Skeletal muscle tissue (tissue), 3 donors: ENCODE measurements at regions not wholly inside any gene's neighbourhood (a gene's known extent, or its start where the extent isn't known, plus 50 kb on each side); places are given as distances from the start of the nearest gene placed in this dataset.

ENCODE experiments used
- H3K27ac ChIP-seq: one replicate; pipeline ENCODE4 v1.7.0; 2013; ENCODE audit warnings: mild to moderate bottlenecking, low read depth, low read length, inconsistent platforms
- H3K27me3 ChIP-seq, 3 donors: one replicate each; pipeline ENCODE4 v1.7.0; 2013; ENCODE audit warnings: low read length in 3 of 3; ENCODE audit not compliant: control insufficient read depth in 3 of 3, insufficient read depth in 3 of 3
- H3K36me3 ChIP-seq, 3 donors: one replicate each; pipeline ENCODE4 v1.7.0; 2013; ENCODE audit warnings: low read length in 3 of 3; ENCODE audit not compliant: control insufficient read depth in 3 of 3, insufficient read depth in 3 of 3
- H3K4me1 ChIP-seq, 3 donors: one replicate each; pipeline ENCODE4 v1.7.0; 2013; ENCODE audit warnings: low read length in 3 of 3, mild to moderate bottlenecking in 3 of 3; ENCODE audit not compliant: control insufficient read depth in 3 of 3, insufficient read depth in 3 of 3
- H3K4me3 ChIP-seq, 3 donors: one replicate each; pipeline ENCODE4 v1.7.0; 2013; ENCODE audit warnings: low read length in 3 of 3
- H3K9ac ChIP-seq, 3 donors: one replicate each; pipeline ENCODE4 v1.7.0; 2013; ENCODE audit warnings: low read length in 3 of 3, mild to moderate bottlenecking in 3 of 3, moderate library complexity in 2 of 3, low read depth in 1 of 3
- H3K9me3 ChIP-seq, 3 donors: one replicate each; pipeline ENCODE4 v1.7.0; 2013; ENCODE audit warnings: low read length in 3 of 3; ENCODE audit not compliant: control insufficient read depth in 3 of 3
- donor health status: Osteomylitis.

DNA sequence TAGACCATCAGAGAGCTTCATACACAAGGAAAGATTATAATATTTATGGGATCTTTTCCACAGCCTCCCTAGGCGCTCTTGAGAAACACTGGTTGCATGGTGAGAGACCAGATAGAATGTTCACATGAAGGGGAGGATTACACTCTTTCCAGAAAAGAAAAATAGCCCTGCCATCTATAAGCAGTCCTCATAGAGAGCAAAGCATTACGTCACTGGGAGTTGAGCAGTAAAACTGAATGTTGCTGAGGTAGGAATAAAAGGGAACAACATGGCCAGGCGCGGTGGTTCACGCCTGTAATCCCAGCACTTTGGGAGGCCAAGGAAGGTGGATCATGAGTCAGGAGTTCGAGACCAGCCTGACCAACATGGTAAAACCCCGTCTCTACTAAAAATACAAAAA, 1934.3 kb downstream of the SUCLG1 start:
- no peak overlapping the region for H3K9ac ChIP-seq
- H3K27ac ChIP-seq, result no peak overlapping the region
- no peaks in the 10 kb centered on the region for H3K36me3 ChIP-seq
- H3K27me3 ChIP-seq, result no peaks in the 10 kb centered on the region
- no peaks in the 10 kb centered on the region for H3K4me1 ChIP-seq
- no peaks in the 10 kb centered on the region for H3K9me3 ChIP-seq
- H3K4me3 ChIP-seq, result no peak overlapping the region

DNA sequence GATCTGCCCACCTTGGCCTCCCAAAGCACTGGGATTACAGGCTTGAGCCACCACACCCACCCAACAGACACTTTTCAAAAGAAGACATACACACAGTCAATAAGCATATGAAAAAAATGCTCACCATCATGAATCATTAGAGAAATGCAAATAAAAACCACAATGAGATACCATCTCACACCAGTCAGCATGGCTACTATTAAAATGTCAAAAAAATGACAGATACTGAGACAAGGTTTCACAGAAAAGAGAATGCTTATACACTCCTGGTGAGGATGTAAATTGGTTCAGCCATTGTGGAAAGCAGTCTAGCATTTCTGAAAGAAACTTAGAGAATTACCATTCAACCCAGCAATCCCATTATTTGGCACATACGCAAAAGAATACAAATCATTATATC, 1947.2 kb downstream of the SUCLG1 start:
- Histone ChIP-seq H3K4me1 (no peaks in the 10 kb centered on the region), H3K9me3 (no peaks in the 10 kb centered on the region)

DNA sequence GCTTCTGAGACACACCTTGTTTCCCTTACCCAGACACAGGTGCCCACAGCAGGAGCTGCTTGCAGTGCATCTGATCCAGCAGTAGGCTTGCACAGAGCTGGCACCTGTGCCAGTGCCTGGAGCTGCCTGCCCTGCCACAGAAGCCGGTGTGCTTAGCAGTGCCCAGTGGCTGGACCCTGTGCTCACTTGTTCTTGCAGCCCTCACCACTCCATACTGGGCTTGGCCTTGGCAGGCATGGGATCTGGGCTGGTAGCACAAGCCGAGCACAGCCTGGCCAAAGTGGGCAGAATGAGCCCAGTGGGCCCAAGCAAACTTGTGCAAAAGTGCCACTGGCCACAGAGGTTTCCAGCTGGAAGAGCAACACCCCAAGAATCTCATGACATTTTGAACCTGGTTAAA, 1950.4 kb downstream of the SUCLG1 start:
- Histone ChIP-seq H3K27me3 (no peaks in the 10 kb centered on the region), H3K9me3 (no peaks in the 10 kb centered on the region), H3K27ac (no peak overlapping the region), H3K4me3 (no peak overlapping the region), H3K4me1 (no peaks in the 10 kb centered on the region), H3K9ac (no peak overlapping the region), H3K36me3 (no peaks in the 10 kb centered on the region)

More for the DNA sequence above, 1947.2 kb downstream of the SUCLG1 start:
- H3K36me3 ChIP-seq, result no peaks in the 10 kb centered on the region
- no peak overlapping the region for H3K27ac ChIP-seq
- H3K4me3 ChIP-seq, result no peak overlapping the region
- H3K27me3 ChIP-seq, result no peaks in the 10 kb centered on the region
- H3K9ac ChIP-seq, result no peak overlapping the region

DNA sequence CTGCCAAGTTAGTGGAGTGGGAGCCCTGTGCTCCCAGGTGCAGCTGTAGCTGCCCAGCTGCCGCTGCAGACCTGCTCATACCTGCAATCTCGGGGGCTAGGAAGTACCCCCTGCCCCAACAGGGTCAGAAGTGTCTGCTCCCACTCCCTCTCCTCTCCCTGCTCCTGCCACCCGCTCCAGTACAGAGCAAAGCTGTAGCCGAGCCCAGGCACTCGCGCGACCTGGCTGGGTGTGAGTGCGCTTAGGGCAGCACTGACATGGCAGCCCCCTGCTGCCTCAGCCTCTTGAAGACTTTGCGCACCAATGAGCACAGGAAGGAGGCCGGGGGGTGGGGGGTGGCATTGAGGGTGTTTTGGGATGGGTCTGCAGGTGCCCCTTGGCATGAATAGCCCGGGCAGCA, 1951.4 kb downstream of the SUCLG1 start:
- no peaks in the 10 kb centered on the region for H3K4me1 ChIP-seq
- H3K4me3 ChIP-seq, result no peak overlapping the region
- no peaks in the 10 kb centered on the region for H3K9me3 ChIP-seq
- no peak overlapping the region for H3K27ac ChIP-seq
- H3K27me3 ChIP-seq, result no peaks in the 10 kb centered on the region
- no peaks in the 10 kb centered on the region for H3K36me3 ChIP-seq
- H3K9ac ChIP-seq, result no peak overlapping the region

DNA sequence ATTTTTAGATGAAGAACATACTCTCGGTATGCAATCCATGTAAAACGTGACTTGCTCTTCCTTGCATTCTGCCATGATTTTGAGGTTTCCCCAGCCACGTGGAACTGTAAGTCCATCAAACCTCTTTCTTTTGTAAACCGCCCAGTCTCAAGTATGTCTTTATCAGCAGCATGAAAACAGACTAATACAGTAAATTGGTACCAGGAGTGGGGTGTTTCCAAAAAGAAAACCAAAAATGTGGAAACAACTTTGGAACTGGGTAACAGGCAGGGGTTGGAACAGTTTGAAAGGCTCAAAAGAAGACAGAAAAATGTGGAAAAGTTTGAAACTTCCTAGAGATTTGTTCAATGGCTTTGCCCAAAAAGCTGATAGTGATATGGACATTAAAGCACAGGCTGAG, 1957.9 kb downstream of the SUCLG1 start:
- H3K27ac ChIP-seq, result no peak overlapping the region

DNA sequence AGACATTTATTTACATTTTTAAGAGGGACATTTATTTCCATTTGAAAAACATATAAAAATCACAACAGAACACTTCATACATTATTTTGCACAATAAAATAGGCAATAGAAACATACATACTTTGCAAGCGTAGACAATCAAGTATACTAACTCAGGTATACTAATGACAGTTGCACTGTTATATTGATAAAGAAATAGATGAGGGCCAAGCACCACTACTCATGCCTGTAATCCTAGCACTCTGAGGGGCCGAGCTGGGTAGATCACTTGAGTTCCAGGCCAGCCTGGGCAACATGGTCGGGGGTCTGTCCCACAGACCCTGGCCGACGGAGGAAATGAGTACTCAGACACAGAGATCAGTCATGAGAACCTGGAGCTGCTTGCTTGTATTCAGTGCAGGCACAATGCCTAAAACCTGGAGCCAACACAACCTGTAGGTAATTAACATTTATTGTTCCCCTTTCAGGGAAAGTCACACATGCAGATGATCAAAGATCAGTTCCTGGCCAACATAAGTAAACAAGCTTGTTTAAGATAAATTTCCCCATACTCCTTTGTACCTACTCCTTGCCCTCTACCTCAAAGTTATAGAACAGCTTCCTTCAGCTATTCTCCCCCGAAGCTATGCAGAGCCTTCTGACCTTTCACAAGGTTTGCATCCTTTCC, 1960.2 kb downstream of the SUCLG1 start:
- H3K27me3 ChIP-seq, result no peaks in the 10 kb centered on the region
- peaks cover 0 to 2% (median 0%) of the 10 kb centered on the region in 3 donors for H3K9me3 ChIP-seq
- no peaks in the 10 kb centered on the region for H3K36me3 ChIP-seq
- no peak overlapping the region for H3K27ac ChIP-seq
- H3K4me3 ChIP-seq, result no peak overlapping the region
- H3K4me1 ChIP-seq, result no peaks in the 10 kb centered on the region
- no peak overlapping the region for H3K9ac ChIP-seq

More for the DNA sequence above, 1957.9 kb downstream of the SUCLG1 start:
- H3K4me1 ChIP-seq, result no peaks in the 10 kb centered on the region
- H3K9me3 ChIP-seq, result peaks cover 0 to 2% (median 0%) of the 10 kb centered on the region in 3 donors
- H3K4me3 ChIP-seq, result no peak overlapping the region
- no peaks in the 10 kb centered on the region for H3K27me3 ChIP-seq
- H3K9ac ChIP-seq, result no peak overlapping the region
- H3K36me3 ChIP-seq, result no peaks in the 10 kb centered on the region

DNA sequence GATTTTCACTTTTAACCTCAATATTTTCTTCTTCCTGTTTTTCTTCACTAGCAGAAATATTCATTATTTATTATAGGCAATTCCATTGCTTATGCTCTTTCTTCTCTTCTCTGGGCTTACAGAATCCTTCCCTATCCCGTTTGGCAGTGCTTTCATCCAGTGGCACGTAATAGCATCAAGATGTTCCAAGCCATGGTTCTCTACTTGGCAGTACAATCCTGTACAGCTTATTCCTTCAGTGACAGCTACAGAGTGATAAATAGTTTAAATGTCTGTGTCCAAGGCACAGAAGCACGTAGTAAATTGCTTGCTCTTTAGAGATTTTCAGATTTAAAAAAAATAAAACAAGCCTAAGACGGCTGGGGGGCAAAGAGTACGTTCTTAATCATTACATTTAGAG, 1964.3 kb downstream of the SUCLG1 start:
- no peak overlapping the region for H3K9ac ChIP-seq
- no peaks in the 10 kb centered on the region for H3K9me3 ChIP-seq
- no peaks in the 10 kb centered on the region for H3K27me3 ChIP-seq
- H3K36me3 ChIP-seq, result no peaks in the 10 kb centered on the region
- H3K27ac ChIP-seq, result no peak overlapping the region
- H3K4me3 ChIP-seq, result no peak overlapping the region
- H3K4me1 ChIP-seq, result no peaks in the 10 kb centered on the region

DNA sequence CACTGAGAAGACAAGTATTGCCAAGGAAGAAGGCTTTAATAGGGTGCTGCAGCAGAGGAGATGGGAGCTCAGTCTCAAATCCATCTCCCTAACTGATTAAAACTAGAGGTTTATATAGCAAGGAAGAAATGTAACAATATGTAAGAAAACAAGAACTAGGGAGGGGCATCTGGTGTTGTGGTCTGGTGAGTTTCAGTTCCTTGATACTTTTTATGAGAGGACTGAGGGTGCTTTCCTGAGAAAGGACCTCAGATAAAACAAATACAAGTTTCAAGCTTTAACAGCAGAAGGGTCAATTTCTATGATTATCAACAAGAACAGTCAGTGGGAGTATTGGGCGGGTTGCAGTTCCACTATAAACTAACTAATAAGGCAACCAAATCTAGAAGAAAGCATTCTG, 1967.5 kb downstream of the SUCLG1 start:
- no peak overlapping the region for H3K9ac ChIP-seq
- no peaks in the 10 kb centered on the region for H3K9me3 ChIP-seq
- no peak overlapping the region for H3K27ac ChIP-seq
- H3K36me3 ChIP-seq, result no peaks in the 10 kb centered on the region
- H3K4me1 ChIP-seq, result no peaks in the 10 kb centered on the region
- H3K4me3 ChIP-seq, result no peak overlapping the region
- no peaks in the 10 kb centered on the region for H3K27me3 ChIP-seq

DNA sequence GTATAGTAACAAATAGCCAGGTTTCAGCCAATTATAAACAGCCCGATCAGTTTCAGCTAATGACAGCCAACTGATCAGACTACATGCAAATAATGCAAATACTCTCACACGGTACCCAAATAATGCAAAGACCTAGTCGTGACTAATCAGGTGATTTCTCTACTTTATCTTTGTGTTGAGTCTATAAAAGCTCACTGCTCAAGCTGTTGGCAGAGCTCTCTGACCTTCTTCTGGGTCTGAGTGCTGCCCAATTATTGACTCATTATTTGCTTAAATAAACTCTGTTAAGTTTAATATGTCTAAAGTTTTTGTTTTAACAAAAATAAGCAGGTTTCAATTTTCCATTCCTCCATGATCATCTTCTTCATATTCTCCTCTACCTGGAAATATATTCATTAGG, 1971.7 kb downstream of the SUCLG1 start:
- no peak overlapping the region for H3K4me3 ChIP-seq
- no peak overlapping the region for H3K27ac ChIP-seq
- H3K4me1 ChIP-seq, result no peaks in the 10 kb centered on the region
- no peaks in the 10 kb centered on the region for H3K9me3 ChIP-seq
- no peaks in the 10 kb centered on the region for H3K36me3 ChIP-seq
- no peak overlapping the region for H3K9ac ChIP-seq
- H3K27me3 ChIP-seq, result no peaks in the 10 kb centered on the region

DNA sequence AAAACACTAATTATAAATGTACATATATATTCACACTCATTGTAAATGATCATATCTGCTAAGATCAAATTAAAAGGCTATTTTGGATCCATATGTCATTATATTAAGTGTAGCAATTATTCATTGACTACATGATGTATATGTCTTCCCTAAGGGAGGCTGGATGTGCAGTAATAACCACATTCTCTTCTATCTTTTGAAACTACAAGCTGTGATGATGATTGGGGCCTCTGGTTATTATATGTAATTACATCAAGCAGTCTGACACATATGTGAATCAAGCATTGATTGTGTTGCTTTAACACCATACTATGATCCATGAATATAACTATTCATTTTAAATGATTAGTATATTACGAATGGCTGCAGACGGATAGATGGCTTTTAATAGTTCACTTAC, 1973.4 kb downstream of the SUCLG1 start:
- Histone ChIP-seq H3K4me3 (no peak overlapping the region), H3K27ac (no peak overlapping the region), H3K27me3 (no peaks in the 10 kb centered on the region), H3K36me3 (no peaks in the 10 kb centered on the region), H3K4me1 (no peaks in the 10 kb centered on the region), H3K9me3 (no peaks in the 10 kb centered on the region), H3K9ac (no peak overlapping the region)
